Activated CD8-positive, alpha-beta memory T cell treated with anti-CD3 and anti-CD28 coated beads, Interleukin-2, amount 10 ng/mL, durations not matched to agents 7 days and 5 days (primary cell): ENCODE measurements at regions not wholly inside any gene's neighbourhood (a gene's known extent, or its start where the extent isn't known, plus 50 kb on each side); places are given as distances from the start of the nearest gene placed in this dataset.

ENCODE experiments used
- ATAC-seq: fragments of 150-1000 bp; cut with Tn5 transposase; one replicate; pipeline ENCODE4 v1.10.0; 2021; ENCODE audit warnings: moderate library complexity
- CTCF ChIA-PET: fragments of 350-600 bp; sonication (Branson Sonifier 250); formaldehyde crosslinking; loops from one replicate; lab custom pipeline; 2021; ENCODE audit warnings: antibody characterized with exemption; lab: Charles Lee
- DNase-seq: peaks from one replicate; pipeline ENCODE4 v3.0.0-alpha.2; 2020
- H3K27ac Mint-ChIP-seq: one replicate; pipeline ENCODE4 v1.8.0; 2021; ENCODE audit warnings: mild to moderate bottlenecking, mixed read lengths
- H3K27me3 Mint-ChIP-seq: one replicate; pipeline ENCODE4 v1.8.0; 2021; ENCODE audit warnings: mixed read lengths
- H3K36me3 Mint-ChIP-seq: one replicate; pipeline ENCODE4 v1.8.0; 2021; ENCODE audit warnings: mild to moderate bottlenecking, mixed read lengths
- H3K4me1 Mint-ChIP-seq: one replicate; pipeline ENCODE4 v1.8.0; 2021; ENCODE audit warnings: mixed read lengths
- H3K4me3 Mint-ChIP-seq: one replicate; pipeline ENCODE4 v1.8.0; 2021; ENCODE audit warnings: mild to moderate bottlenecking, moderate library complexity, mixed read lengths
- H3K9me3 Mint-ChIP-seq: one replicate; pipeline ENCODE4 v1.8.0; 2022; ENCODE audit warnings: low read depth, mixed read lengths

GRCh38 chr7:47088329-47089067, 493.4 kb downstream of the TNS3 start:
- no peaks in the 10 kb centered on the region for H3K9me3 Mint-ChIP-seq
- H3K36me3 Mint-ChIP-seq = no peaks in the 10 kb centered on the region
- no peaks in the 10 kb centered on the region for H3K4me1 Mint-ChIP-seq
- no peak overlapping the region for H3K27ac Mint-ChIP-seq
- no peak overlapping the region for H3K4me3 Mint-ChIP-seq
- no peak for ATAC-seq
- no peaks in the 10 kb centered on the region for H3K27me3 Mint-ChIP-seq
- no peak for DNase-seq
- CTCF ChIA-PET = interaction anchor here (0.8 to 3.2 kb wide), 3 partner anchors 1166 to 1198 kb away, joined by 6 to 19 read pairs (median 13); no protein-coding TSS in a partner anchor

GRCh38 chr7:47087866-47088265, 494.0 kb downstream of the TNS3 start:
- Mint-ChIP-seq H3K9me3 (no peaks in the 10 kb centered on the region), H3K4me3 (no peak overlapping the region), H3K27ac (no peak overlapping the region), H3K36me3 (no peaks in the 10 kb centered on the region), H3K27me3 (no peaks in the 10 kb centered on the region), H3K4me1 (no peaks in the 10 kb centered on the region)
- no peak for ATAC-seq
- CTCF ChIA-PET = interaction anchor here (0.8 to 3.2 kb wide), 3 partner anchors 1165 to 1197 kb away, joined by 6 to 19 read pairs (median 13); no protein-coding TSS in a partner anchor
- DNase-seq = no peak

- Mint-ChIP-seq H3K36me3 (no peaks in the 10 kb centered on the region), H3K4me3 (no peak overlapping the region), H3K27me3 (no peaks in the 10 kb centered on the region), H3K9me3 (no peaks in the 10 kb centered on the region), H3K4me1 (no peaks in the 10 kb centered on the region), H3K27ac (no peak overlapping the region)
- CTCF ChIA-PET = interaction anchor here (2.1 kb wide), 1 partner anchor 1163 kb away, joined by 6 read pairs; no protein-coding TSS in a partner anchor
- ATAC-seq (no peak), DNase-seq (no peak)
These were observed 496.2 kb downstream of the TNS3 start for GRCh38 chr7:47085491-47086275.

- no peaks in the 10 kb centered on the region for H3K36me3 Mint-ChIP-seq
- H3K4me1 Mint-ChIP-seq = no peaks in the 10 kb centered on the region
- CTCF ChIA-PET = interaction anchor here (2.1 kb wide), 1 partner anchor 1161 kb away, joined by 6 read pairs; no protein-coding TSS in a partner anchor
- ATAC-seq (no peak), DNase-seq (no peak)
- H3K27me3 Mint-ChIP-seq = no peaks in the 10 kb centered on the region
- H3K27ac Mint-ChIP-seq = no peak overlapping the region
- H3K9me3 Mint-ChIP-seq = no peaks in the 10 kb centered on the region
- no peak overlapping the region for H3K4me3 Mint-ChIP-seq
These were observed 498.2 kb downstream of the TNS3 start for GRCh38 chr7:47083476-47084250.

GRCh38 chr7:47080816-47081215, 501.1 kb downstream of the TNS3 start:
- Mint-ChIP-seq H3K4me1 (no peaks in the 10 kb centered on the region), H3K4me3 (no peak overlapping the region), H3K27me3 (no peaks in the 10 kb centered on the region), H3K9me3 (no peaks in the 10 kb centered on the region), H3K27ac (no peak overlapping the region), H3K36me3 (no peaks in the 10 kb centered on the region)
- CTCF ChIA-PET = no interaction called here
- ATAC-seq (no peak), DNase-seq (no peak)

- ATAC-seq (no peak), DNase-seq (no peak)
- H3K27ac Mint-ChIP-seq = no peak overlapping the region
- CTCF ChIA-PET = no interaction called here
- no peaks in the 10 kb centered on the region for H3K36me3 Mint-ChIP-seq
- no peaks in the 10 kb centered on the region for H3K27me3 Mint-ChIP-seq
- H3K9me3 Mint-ChIP-seq = no peaks in the 10 kb centered on the region
- no peaks in the 10 kb centered on the region for H3K4me1 Mint-ChIP-seq
- H3K4me3 Mint-ChIP-seq = no peak overlapping the region
These were observed 503.7 kb downstream of the TNS3 start for GRCh38 chr7:47078241-47078640.

- CTCF ChIA-PET = no interaction called here
- DNase-seq (no peak), ATAC-seq (no peak)
- no peaks in the 10 kb centered on the region for H3K27me3 Mint-ChIP-seq
- no peaks in the 10 kb centered on the region for H3K9me3 Mint-ChIP-seq
- H3K4me1 Mint-ChIP-seq = no peaks in the 10 kb centered on the region
- no peak overlapping the region for H3K27ac Mint-ChIP-seq
- H3K36me3 Mint-ChIP-seq = no peaks in the 10 kb centered on the region
- H3K4me3 Mint-ChIP-seq = no peak overlapping the region
These were observed 507.2 kb downstream of the TNS3 start for GRCh38 chr7:47074702-47075153.

GRCh38 chr7:47073284-47073683, 508.6 kb downstream of the TNS3 start:
- Mint-ChIP-seq H3K4me1 (no peaks in the 10 kb centered on the region), H3K4me3 (no peak overlapping the region), H3K27ac (no peak overlapping the region), H3K9me3 (no peaks in the 10 kb centered on the region), H3K27me3 (no peaks in the 10 kb centered on the region), H3K36me3 (no peaks in the 10 kb centered on the region)
- CTCF ChIA-PET = no interaction called here
- ATAC-seq = no peak
- no peak for DNase-seq

GRCh38 chr7:47071866-47072265, 510.0 kb downstream of the TNS3 start:
- DNase-seq = no peak
- Mint-ChIP-seq H3K4me1 (no peaks in the 10 kb centered on the region), H3K27ac (no peak overlapping the region), H3K4me3 (no peak overlapping the region), H3K36me3 (no peaks in the 10 kb centered on the region), H3K9me3 (no peaks in the 10 kb centered on the region), H3K27me3 (no peaks in the 10 kb centered on the region)
- CTCF ChIA-PET = no interaction called here
- no peak for ATAC-seq

- no peaks in the 10 kb centered on the region for H3K9me3 Mint-ChIP-seq
- no peak overlapping the region for H3K4me3 Mint-ChIP-seq
- CTCF ChIA-PET = no interaction called here
- no peak for DNase-seq
- no peak for ATAC-seq
- no peaks in the 10 kb centered on the region for H3K36me3 Mint-ChIP-seq
- no peaks in the 10 kb centered on the region for H3K27me3 Mint-ChIP-seq
- no peak overlapping the region for H3K27ac Mint-ChIP-seq
- H3K4me1 Mint-ChIP-seq = no peaks in the 10 kb centered on the region
These were observed 512.4 kb downstream of the TNS3 start for GRCh38 chr7:47069385-47070076.

GRCh38 chr7:47066976-47067614, 514.8 kb downstream of the TNS3 start:
- Mint-ChIP-seq H3K4me1 (no peaks in the 10 kb centered on the region), H3K27me3 (no peaks in the 10 kb centered on the region), H3K4me3 (no peak overlapping the region), H3K27ac (no peak overlapping the region), H3K36me3 (no peaks in the 10 kb centered on the region), H3K9me3 (no peaks in the 10 kb centered on the region)
- CTCF ChIA-PET = no interaction called here
- DNase-seq = no peak
- ATAC-seq = no peak

- Mint-ChIP-seq H3K4me1 (no peaks in the 10 kb centered on the region), H3K27ac (no peak overlapping the region), H3K27me3 (peaks cover 4% of the 10 kb centered on the region), H3K9me3 (peaks cover 5% of the 10 kb centered on the region), H3K36me3 (no peaks in the 10 kb centered on the region), H3K4me3 (no peak overlapping the region)
- no peak for DNase-seq
- CTCF ChIA-PET = no interaction called here
- no peak for ATAC-seq
These were observed 525.2 kb downstream of the TNS3 start for GRCh38 chr7:47056731-47057130.
